ENCODE measurements at regions not wholly inside any gene's neighbourhood (a gene's known extent, or its start where the extent isn't known, plus 50 kb on each side); places are given as distances from the start of the nearest gene placed in this dataset.

DNA sequence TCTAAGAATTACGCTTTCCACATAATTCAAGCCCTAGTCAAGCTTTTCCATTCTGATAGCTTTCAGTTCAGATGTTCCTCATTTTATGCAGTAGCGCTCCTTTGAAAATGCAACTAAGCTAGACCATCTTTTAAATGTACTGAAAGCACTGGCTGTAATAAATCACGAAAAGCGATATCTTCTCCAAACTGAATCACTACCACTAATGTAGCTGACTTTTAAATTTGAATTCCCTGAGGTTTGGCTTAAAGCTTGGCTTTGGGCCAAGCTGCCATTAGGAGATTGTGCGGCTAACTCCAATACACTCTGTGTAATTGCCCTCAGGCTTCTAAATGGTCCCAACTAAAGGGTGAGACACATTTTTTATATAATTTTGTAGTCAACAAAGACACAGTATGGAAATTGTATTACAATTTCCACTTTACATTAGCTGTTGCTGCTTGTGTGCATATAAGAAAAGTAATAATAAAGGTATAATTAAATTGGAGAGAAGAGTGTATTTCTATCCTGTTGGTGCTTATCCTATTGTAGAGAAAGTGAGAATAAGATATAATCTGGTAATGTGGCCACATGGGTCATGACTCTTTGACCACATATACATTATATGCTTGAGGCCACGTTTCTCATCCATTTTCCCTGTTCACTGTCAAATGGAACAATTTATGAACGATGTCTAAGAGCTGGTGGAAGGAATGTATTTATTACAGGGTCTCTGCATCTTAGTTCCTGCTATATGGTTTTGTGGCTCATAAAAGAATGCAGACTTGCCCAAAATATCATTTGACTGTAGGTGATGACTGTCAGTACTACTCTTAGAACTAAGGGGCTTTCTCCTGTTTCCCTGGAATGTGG, 118.7 kb upstream of the TAF11L2 start:
- Histone ChIP-seq H3K36me3 (no peaks in the 10 kb centered on the region), H3K27ac (no peak overlapping the region), H3K4me1 (no peaks in the 10 kb centered on the region), H3K9me3 (no peaks in the 10 kb centered on the region), H3K27me3 (peaks cover 6% of the 10 kb centered on the region), H3K4me3 (no peak overlapping the region)
- ATAC-seq = no peak
- 44 to 54% methylated on average over 7 of the region's 7 CpGs for WGBS, 2 donors (ENCODE audit: low coverage in 1 of 2)
- TF ChIP-seq POLR2AphosphoS5 (IDR thresholded peaks at IDR 0.05) (no peak), EP300 (IDR thresholded peaks at IDR 0.05) (no peak), POLR2A (IDR thresholded peaks at IDR 0.05) (no peak)
- TF ChIP-seq, protein P1, sequence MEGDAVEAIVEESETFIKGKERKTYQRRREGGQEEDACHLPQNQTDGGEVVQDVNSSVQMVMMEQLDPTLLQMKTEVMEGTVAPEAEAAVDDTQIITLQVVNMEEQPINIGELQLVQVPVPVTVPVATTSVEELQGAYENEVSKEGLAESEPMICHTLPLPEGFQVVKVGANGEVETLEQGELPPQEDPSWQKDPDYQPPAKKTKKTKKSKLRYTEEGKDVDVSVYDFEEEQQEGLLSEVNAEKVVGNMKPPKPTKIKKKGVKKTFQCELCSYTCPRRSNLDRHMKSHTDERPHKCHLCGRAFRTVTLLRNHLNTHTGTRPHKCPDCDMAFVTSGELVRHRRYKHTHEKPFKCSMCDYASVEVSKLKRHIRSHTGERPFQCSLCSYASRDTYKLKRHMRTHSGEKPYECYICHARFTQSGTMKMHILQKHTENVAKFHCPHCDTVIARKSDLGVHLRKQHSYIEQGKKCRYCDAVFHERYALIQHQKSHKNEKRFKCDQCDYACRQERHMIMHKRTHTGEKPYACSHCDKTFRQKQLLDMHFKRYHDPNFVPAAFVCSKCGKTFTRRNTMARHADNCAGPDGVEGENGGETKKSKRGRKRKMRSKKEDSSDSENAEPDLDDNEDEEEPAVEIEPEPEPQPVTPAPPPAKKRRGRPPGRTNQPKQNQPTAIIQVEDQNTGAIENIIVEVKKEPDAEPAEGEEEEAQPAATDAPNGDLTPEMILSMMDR (IDR thresholded peaks at IDR 0.05) = no peak

DNA sequence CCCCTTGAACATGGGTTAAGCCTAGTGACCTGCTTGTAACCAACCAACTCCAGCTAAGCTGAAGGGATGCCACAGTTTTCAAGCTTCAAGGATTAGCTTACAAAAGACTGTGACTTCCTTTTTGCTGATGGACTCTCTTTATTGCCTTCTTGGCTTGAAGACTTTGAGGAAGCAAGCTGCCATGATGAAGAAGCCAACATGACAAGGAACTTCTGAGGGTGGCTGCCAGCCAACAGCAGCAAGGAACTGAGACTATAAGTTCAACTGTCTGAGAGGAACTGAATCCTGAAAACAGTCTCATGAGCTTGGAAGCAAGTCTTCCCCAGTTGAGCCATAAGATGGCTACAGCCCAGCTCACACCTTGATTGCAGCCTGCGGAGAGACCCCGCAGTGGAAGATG, 116.1 kb upstream of the TAF11L2 start:
- H3K4me3 ChIP-seq = no peak overlapping the region
- peak; percentile 39 for ATAC-seq
- WGBS, 2 donors (ENCODE audit: low coverage in 1 of 2) = 100% methylated on average over 2 of the region's 2 CpGs; no CpG with 5 or more reads in 1 of the 2 donors

GRCh38 chr5:17383526-17383925, 114.5 kb upstream of the TAF11L2 start:
- Histone ChIP-seq H3K27ac (no peak overlapping the region), H3K4me1 (no peaks in the 10 kb centered on the region), H3K9me3 (peaks cover 0 to 9% (median 0%) of the 10 kb centered on the region in 3 donors), H3K4me3 (no peak overlapping the region), H3K27me3 (no peaks in the 10 kb centered on the region), H3K36me3 (no peaks in the 10 kb centered on the region)
- TF ChIP-seq POLR2AphosphoS5 (IDR thresholded peaks at IDR 0.05) (no peak), EP300 (IDR thresholded peaks at IDR 0.05) (no peak), POLR2A (IDR thresholded peaks at IDR 0.05) (no peak)
- TF ChIP-seq, protein P1 (IDR thresholded peaks at IDR 0.05) = no peak
- no peak for ATAC-seq
- WGBS, 2 donors (ENCODE audit: low coverage in 1 of 2) = 22 to 32% methylated on average over 2 to 3 of the region's 3 CpGs

More for the DNA sequence above, 116.1 kb upstream of the TAF11L2 start:
- H3K27ac ChIP-seq = no peak overlapping the region
- no peaks in the 10 kb centered on the region for H3K36me3 ChIP-seq
- H3K9me3 ChIP-seq = no peaks in the 10 kb centered on the region
- peaks cover 4% of the 10 kb centered on the region for H3K27me3 ChIP-seq
- TF ChIP-seq, protein P1 (IDR thresholded peaks at IDR 0.05) = no peak
- TF ChIP-seq POLR2A (IDR thresholded peaks at IDR 0.05) = no peak
- no peak for TF ChIP-seq POLR2AphosphoS5 (IDR thresholded peaks at IDR 0.05)
- TF ChIP-seq EP300 (IDR thresholded peaks at IDR 0.05) = no peak
- no peaks in the 10 kb centered on the region for H3K4me1 ChIP-seq

GRCh38 chr5:17384181-17384580, 113.8 kb upstream of the TAF11L2 start:
- no peak for ATAC-seq
- H3K4me3 ChIP-seq = no peak overlapping the region
- no peaks in the 10 kb centered on the region for H3K27me3 ChIP-seq
- TF ChIP-seq, protein P1 (IDR thresholded peaks at IDR 0.05) = no peak
- no peak for TF ChIP-seq EP300 (IDR thresholded peaks at IDR 0.05)
- TF ChIP-seq POLR2A (IDR thresholded peaks at IDR 0.05) = no peak
- no peak for TF ChIP-seq POLR2AphosphoS5 (IDR thresholded peaks at IDR 0.05)
- no peaks in the 10 kb centered on the region for H3K4me1 ChIP-seq
- peaks cover 0 to 13% (median 0%) of the 10 kb centered on the region in 3 donors for H3K9me3 ChIP-seq
- no peak overlapping the region for H3K27ac ChIP-seq
- H3K36me3 ChIP-seq = no peaks in the 10 kb centered on the region

DNA sequence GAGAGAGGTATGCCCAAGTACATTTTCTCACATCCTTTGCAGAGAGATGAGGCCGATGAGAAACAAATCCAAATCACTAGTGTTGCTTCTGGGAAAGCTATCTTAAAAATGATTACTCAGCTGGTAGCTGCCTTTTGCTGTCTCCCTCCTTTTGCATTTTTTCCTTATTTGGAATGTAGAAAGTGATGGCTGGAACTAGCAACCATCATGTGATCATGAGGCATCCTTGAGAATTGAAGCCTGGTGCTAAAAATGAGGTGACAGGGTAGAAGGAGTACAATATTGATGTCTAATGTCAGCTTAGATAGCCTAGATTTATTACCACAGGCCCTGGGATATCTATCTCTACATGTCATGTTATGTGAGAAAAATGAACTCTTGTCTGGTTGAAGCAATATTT, 109.3 kb upstream of the TAF11L2 start:
- WGBS, 2 donors (ENCODE audit: low coverage in 1 of 2) = 57 to 100% methylated on average over 1 of the region's 1 CpG
- Histone ChIP-seq H3K4me1 (no peaks in the 10 kb centered on the region), H3K9me3 (peaks cover 0 to 13% (median 0%) of the 10 kb centered on the region in 3 donors), H3K36me3 (no peaks in the 10 kb centered on the region), H3K4me3 (no peak overlapping the region), H3K27me3 (no peaks in the 10 kb centered on the region), H3K27ac (no peak overlapping the region)
- TF ChIP-seq POLR2A (IDR thresholded peaks at IDR 0.05) (no peak), POLR2AphosphoS5 (IDR thresholded peaks at IDR 0.05) (no peak), EP300 (IDR thresholded peaks at IDR 0.05) (no peak)
- TF ChIP-seq, protein P1 (IDR thresholded peaks at IDR 0.05) = no peak
- ATAC-seq = no peak
